ENCODE measurements at regions not wholly inside any gene's neighbourhood (a gene's known extent, or its start where the extent isn't known, plus 50 kb on each side); places are given as distances from the start of the nearest gene placed in this dataset.
"Not testable (repeated sequence)": the region's sequence is repeated elsewhere in the genome, so short reads cannot be mapped to it uniquely, and the experiment has no call there.

DNA sequence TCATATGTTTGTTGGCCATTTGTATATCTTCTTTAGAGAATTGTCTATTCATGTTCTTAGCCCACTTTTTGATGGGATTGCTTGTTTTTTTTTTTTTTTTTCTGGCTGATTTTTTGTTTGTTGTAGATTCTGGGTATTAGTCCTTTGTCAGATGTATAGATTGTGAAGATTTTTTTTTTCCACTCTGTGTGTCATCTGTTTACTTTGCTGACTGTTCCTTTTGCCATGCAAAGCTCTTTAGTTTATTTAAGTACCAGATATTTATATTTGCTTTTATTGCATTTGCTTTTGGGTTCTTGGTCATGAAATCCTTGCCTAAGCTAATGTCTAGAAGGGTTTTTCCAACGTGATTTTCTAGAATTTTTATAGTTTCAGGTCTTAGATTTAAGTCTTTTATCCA, 547.9 kb downstream of the TMEM135 start:
- H3K4me1 ChIP-seq (ENCODE audit: control insufficient read depth, insufficient read depth, low read length); H3K36me3 ChIP-seq (ENCODE audit: control insufficient read depth, insufficient read depth, low read length); DNase-seq; H3K9me3 ChIP-seq (ENCODE audit: control insufficient read depth, low read depth, low read length); H3K4me3 ChIP-seq (ENCODE audit: low read length); H3K27me3 ChIP-seq (ENCODE audit: control insufficient read depth, insufficient read depth, low read length); H3K27ac ChIP-seq (ENCODE audit: low read length): not testable (repeated sequence)
- no CpG with 5 or more reads among the region's 1 CpG for WGBS (ENCODE audit: insufficient coverage, low lambda C conversion rate)

DNA sequence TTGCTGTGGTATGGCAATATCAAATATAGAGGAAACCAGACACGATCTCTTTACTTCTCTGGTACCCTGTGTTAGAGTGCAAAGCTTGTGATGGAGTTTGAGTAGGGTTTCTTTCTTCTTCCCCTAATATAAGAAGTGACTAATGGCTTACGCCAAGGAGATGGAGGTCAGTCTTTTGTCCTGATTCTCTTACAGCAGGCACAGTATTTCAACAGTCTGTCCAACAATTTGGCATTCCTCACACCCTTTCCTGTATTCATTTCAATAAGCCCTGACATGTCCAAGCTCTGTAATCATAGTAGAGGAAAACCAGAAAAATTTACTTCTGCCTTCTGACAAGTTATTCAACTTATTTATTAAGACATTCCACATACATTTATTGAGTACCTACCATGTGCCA, 546.2 kb downstream of the TMEM135 start:
- Histone ChIP-seq H3K27ac (ENCODE audit: low read length) (no peak overlapping the region), H3K27me3 (ENCODE audit: control insufficient read depth, insufficient read depth, low read length) (no peaks in the 10 kb centered on the region), H3K9me3 (ENCODE audit: control insufficient read depth, low read depth, low read length) (no peaks in the 10 kb centered on the region), H3K36me3 (ENCODE audit: control insufficient read depth, insufficient read depth, low read length) (no peaks in the 10 kb centered on the region), H3K4me3 (ENCODE audit: low read length) (no peak overlapping the region), H3K4me1 (ENCODE audit: control insufficient read depth, insufficient read depth, low read length) (no peaks in the 10 kb centered on the region)
- WGBS (ENCODE audit: insufficient coverage, low lambda C conversion rate), result no CpG with 5 or more reads among the region's 2 CpGs
- no peak for DNase-seq

DNA sequence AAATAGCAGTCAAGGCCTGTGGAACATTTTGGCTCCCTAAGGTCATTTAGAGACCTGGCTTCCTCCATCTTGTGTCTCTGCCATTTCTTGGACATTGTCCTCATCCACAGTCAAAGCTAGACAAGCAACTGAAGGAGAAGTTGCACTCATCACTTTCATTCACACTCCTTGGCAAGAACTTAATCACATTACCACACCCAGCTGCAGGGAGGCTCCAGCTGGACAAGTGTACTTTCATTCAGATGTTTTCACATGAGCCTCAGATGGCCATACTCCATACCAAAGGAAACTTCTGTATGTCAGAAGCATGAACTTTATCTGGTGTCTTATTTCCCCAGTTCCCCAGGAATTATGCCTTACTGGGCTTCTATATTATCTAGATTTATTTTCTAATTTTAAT, 537.4 kb downstream of the TMEM135 start:
- Histone ChIP-seq H3K27me3 (ENCODE audit: control insufficient read depth, insufficient read depth, low read length) (no peaks in the 10 kb centered on the region), H3K9me3 (ENCODE audit: control insufficient read depth, low read depth, low read length) (no peaks in the 10 kb centered on the region), H3K36me3 (ENCODE audit: control insufficient read depth, insufficient read depth, low read length) (no peaks in the 10 kb centered on the region), H3K4me1 (ENCODE audit: control insufficient read depth, insufficient read depth, low read length) (no peaks in the 10 kb centered on the region), H3K27ac (ENCODE audit: low read length) (no peak overlapping the region), H3K4me3 (ENCODE audit: low read length) (no peak overlapping the region)
- DNase-seq, result no peak

DNA sequence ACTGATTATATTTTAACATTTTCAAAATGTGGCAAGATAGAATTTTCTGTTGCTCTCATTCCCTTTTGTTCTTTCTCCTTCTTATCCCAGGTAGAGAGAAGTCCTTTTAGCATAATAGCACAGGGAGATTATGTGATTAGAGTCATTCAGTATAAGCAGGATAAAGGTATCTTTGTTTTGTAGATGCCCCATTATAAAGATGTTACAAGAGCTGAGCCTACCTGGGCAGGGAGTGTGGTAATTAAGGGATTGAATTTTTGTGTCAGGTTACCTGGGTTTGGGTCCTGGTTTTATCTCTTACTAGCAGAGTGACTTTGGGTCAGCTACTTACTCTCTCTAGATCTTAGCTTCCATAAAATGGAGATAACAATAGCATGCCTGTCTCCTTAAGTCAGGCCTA, 536.5 kb downstream of the TMEM135 start:
- DNase-seq, result no peak
- no peaks in the 10 kb centered on the region for H3K36me3 ChIP-seq (ENCODE audit: control insufficient read depth, insufficient read depth, low read length)
- H3K4me3 ChIP-seq (ENCODE audit: low read length), result no peak overlapping the region
- no peaks in the 10 kb centered on the region for H3K9me3 ChIP-seq (ENCODE audit: control insufficient read depth, low read depth, low read length)
- no peak overlapping the region for H3K27ac ChIP-seq (ENCODE audit: low read length)
- no peaks in the 10 kb centered on the region for H3K27me3 ChIP-seq (ENCODE audit: control insufficient read depth, insufficient read depth, low read length)
- H3K4me1 ChIP-seq (ENCODE audit: control insufficient read depth, insufficient read depth, low read length), result no peaks in the 10 kb centered on the region

DNA sequence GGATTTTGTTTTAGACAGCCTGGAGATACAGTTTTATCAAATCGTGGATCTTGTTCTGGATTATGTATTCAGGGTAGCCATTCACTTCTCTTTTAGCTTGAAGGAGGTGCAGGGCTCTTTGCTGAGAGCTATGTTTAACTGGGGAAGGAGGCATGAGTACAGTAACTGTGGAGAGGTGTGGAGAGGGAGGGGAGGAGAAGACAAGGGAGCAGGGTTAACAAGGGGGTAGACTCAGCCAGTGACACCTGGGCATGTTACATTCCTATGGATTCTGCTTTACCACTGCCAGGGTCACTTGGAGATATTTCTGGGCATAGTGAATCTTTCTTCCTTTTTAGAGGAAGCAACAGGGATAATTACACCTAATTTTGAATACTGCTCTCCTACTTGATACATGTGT, 536.0 kb downstream of the TMEM135 start:
- whole genome bisulfite sequencing (ENCODE audit: insufficient coverage, low lambda C conversion rate), result no CpG with 5 or more reads among the region's 1 CpG

DNA sequence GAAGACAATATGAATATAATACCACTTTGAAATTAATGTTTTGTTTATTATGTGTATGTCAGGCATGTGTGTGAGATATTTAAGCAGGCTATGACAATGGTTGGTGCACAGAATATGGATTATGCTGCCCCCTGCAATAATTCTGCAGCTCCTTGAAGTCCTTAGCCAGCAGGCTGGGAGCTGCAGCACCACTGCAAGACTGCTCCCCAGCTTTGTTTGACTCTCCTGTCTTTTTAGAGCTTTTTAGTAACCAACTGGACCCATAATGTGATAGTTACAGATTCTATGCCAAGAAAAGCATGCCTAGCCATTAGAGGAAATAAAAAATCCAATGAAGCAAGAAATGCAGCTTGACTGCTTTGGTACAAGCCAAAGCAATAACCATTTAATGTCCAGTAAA, 535.1 kb downstream of the TMEM135 start:
- DNase-seq, result no peak
- no peak overlapping the region for H3K27ac ChIP-seq (ENCODE audit: low read length)

More for the DNA sequence above, 536.0 kb downstream of the TMEM135 start:
- Histone ChIP-seq H3K4me1 (ENCODE audit: control insufficient read depth, insufficient read depth, low read length) (no peaks in the 10 kb centered on the region), H3K9me3 (ENCODE audit: control insufficient read depth, low read depth, low read length) (no peaks in the 10 kb centered on the region), H3K4me3 (ENCODE audit: low read length) (no peak overlapping the region), H3K36me3 (ENCODE audit: control insufficient read depth, insufficient read depth, low read length) (no peaks in the 10 kb centered on the region), H3K27me3 (ENCODE audit: control insufficient read depth, insufficient read depth, low read length) (no peaks in the 10 kb centered on the region), H3K27ac (ENCODE audit: low read length) (no peak overlapping the region)
- DNase-seq, result no peak

DNA sequence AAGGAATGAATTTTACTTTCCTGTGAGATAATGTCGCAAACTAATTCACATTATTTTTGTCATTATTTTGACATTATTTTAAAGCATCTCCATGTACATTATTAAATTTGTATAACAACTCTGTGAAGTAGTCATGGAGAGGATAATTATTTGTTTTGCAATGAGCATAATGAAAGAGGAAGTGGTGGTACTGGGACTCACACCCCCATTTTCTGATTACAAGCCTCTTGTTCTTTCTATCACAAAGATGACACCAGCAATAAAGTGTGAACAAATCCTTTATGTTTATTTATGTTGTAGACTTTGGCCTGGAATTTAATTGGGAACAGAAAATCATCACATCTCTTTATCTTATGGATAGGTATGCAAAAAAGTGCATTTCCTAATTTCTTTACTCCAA, 522.6 kb downstream of the TMEM135 start:
- WGBS (ENCODE audit: insufficient coverage, low lambda C conversion rate), result 78% methylated on average over 1 of the region's 1 CpG
- Histone ChIP-seq H3K27me3 (ENCODE audit: control insufficient read depth, insufficient read depth, low read length) (no peaks in the 10 kb centered on the region), H3K27ac (ENCODE audit: low read length) (no peak overlapping the region), H3K4me3 (ENCODE audit: low read length) (no peak overlapping the region), H3K4me1 (ENCODE audit: control insufficient read depth, insufficient read depth, low read length) (no peaks in the 10 kb centered on the region), H3K9me3 (ENCODE audit: control insufficient read depth, low read depth, low read length) (no peaks in the 10 kb centered on the region), H3K36me3 (ENCODE audit: control insufficient read depth, insufficient read depth, low read length) (no peaks in the 10 kb centered on the region)
- DNase-seq, result no peak

More for the DNA sequence above, 535.1 kb downstream of the TMEM135 start:
- no peak overlapping the region for H3K4me3 ChIP-seq (ENCODE audit: low read length)
- no peaks in the 10 kb centered on the region for H3K4me1 ChIP-seq (ENCODE audit: control insufficient read depth, insufficient read depth, low read length)
- no peaks in the 10 kb centered on the region for H3K36me3 ChIP-seq (ENCODE audit: control insufficient read depth, insufficient read depth, low read length)
- H3K9me3 ChIP-seq (ENCODE audit: control insufficient read depth, low read depth, low read length), result no peaks in the 10 kb centered on the region
- no peaks in the 10 kb centered on the region for H3K27me3 ChIP-seq (ENCODE audit: control insufficient read depth, insufficient read depth, low read length)

DNA sequence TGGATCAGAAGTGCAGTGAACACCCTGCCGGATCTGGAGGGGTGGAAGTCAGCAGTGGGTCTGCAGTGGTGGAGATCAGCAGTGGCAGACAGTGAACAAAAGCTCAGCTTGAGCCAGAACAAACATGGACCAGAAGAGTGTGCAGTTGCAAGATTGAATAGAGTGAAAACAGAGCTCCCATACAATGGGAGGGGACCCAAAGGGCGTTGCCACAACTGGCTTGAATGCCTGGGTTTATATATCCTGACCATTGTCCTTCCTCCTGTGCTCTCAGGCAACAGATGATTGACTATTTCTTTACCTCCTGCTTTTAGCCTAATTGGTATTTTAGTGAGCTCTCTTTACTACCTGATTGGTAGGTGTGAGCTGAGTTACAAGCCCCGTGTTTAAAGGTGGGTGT, 522.1 kb downstream of the TMEM135 start:
- WGBS (ENCODE audit: insufficient coverage, low lambda C conversion rate), result no CpG with 5 or more reads among the region's 3 CpGs
- H3K27me3 ChIP-seq (ENCODE audit: control insufficient read depth, insufficient read depth, low read length); DNase-seq: not testable (repeated sequence)

DNA sequence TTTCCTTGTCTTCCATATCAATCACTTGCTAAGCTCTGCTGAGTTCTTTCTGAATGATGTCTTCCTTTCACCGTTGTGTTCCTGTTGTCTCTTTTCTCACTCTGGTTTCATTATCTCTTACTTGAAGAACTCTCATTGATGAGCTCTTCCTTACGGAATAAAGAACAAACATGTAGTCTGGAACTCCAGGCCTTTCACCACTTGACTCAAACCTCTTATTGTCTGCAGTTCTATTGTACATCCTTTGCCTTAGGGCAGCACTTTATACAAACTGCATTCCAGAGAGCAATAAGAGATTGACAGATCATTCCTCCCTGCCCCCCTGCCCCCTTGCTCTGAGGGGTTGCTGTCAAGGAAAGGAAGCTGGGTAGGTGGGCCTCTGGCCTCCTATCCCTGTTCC, 517.4 kb downstream of the TMEM135 start:
- 84% methylated on average over 2 of the region's 2 CpGs for WGBS (ENCODE audit: insufficient coverage, low lambda C conversion rate)
- Histone ChIP-seq H3K27ac (ENCODE audit: low read length) (no peak overlapping the region), H3K9me3 (ENCODE audit: control insufficient read depth, low read depth, low read length) (no peaks in the 10 kb centered on the region), H3K36me3 (ENCODE audit: control insufficient read depth, insufficient read depth, low read length) (no peaks in the 10 kb centered on the region), H3K4me3 (ENCODE audit: low read length) (no peak overlapping the region), H3K4me1 (ENCODE audit: control insufficient read depth, insufficient read depth, low read length) (no peaks in the 10 kb centered on the region), H3K27me3 (ENCODE audit: control insufficient read depth, insufficient read depth, low read length) (no peaks in the 10 kb centered on the region)
- no peak for DNase-seq

More for the DNA sequence above, 522.1 kb downstream of the TMEM135 start:
- H3K4me3 ChIP-seq (ENCODE audit: low read length); H3K9me3 ChIP-seq (ENCODE audit: control insufficient read depth, low read depth, low read length); H3K27ac ChIP-seq (ENCODE audit: low read length); H3K36me3 ChIP-seq (ENCODE audit: control insufficient read depth, insufficient read depth, low read length); H3K4me1 ChIP-seq (ENCODE audit: control insufficient read depth, insufficient read depth, low read length): not testable (repeated sequence)

DNA sequence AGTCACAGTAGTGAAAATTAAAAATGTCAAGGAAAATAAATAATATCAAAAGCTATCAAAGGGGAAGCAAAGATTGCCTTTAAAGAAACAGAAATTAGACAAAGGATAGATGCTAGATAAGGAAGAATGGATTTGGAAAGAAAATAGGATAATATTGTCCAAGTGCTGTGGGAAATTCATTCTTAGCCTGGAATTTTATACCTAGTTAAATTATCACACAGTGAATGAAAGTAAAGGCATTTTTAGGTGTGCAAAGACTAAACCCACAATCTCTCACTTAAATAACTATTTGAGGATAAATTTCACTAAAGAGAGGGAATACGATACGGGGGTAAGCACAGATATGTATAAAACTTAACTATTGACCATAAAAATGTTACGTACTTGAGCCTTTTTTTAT, 511.1 kb downstream of the TMEM135 start:
- Histone ChIP-seq H3K9me3 (ENCODE audit: control insufficient read depth, low read depth, low read length) (no peaks in the 10 kb centered on the region), H3K36me3 (ENCODE audit: control insufficient read depth, insufficient read depth, low read length) (no peaks in the 10 kb centered on the region), H3K4me3 (ENCODE audit: low read length) (no peak overlapping the region), H3K4me1 (ENCODE audit: control insufficient read depth, insufficient read depth, low read length) (no peaks in the 10 kb centered on the region), H3K27ac (ENCODE audit: low read length) (no peak overlapping the region), H3K27me3 (ENCODE audit: control insufficient read depth, insufficient read depth, low read length) (no peaks in the 10 kb centered on the region)
- DNase-seq, result no peak
- WGBS (ENCODE audit: insufficient coverage, low lambda C conversion rate), result 100% methylated on average over 3 of the region's 3 CpGs

DNA sequence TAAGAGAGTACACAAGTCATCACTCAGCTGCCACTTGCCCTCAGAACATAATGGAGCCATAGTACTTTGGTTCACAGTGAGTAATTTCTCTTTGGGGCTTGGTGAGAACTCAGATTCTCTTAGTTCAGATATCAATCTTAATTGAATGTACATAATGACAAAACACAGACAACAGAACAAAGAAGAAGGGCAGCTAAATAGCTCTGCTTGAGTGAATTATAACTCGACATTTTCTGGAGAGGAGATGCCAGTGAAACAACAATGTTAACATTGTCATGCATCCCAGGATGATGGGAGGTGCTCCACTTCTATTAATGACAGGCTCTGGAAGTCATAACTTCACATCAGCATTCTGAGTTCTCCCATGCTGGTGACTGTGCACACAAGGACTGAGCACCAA, 508.1 kb downstream of the TMEM135 start:
- DNase-seq, result no peak
- H3K27ac ChIP-seq (ENCODE audit: low read length), result no peak overlapping the region
- WGBS (ENCODE audit: insufficient coverage, low lambda C conversion rate), result no CpG with 5 or more reads among the region's 1 CpG

More for the DNA sequence above, 508.1 kb downstream of the TMEM135 start:
- no peak overlapping the region for H3K4me3 ChIP-seq (ENCODE audit: low read length)
- no peaks in the 10 kb centered on the region for H3K27me3 ChIP-seq (ENCODE audit: control insufficient read depth, insufficient read depth, low read length)
- no peaks in the 10 kb centered on the region for H3K36me3 ChIP-seq (ENCODE audit: control insufficient read depth, insufficient read depth, low read length)
- H3K4me1 ChIP-seq (ENCODE audit: control insufficient read depth, insufficient read depth, low read length), result no peaks in the 10 kb centered on the region
- H3K9me3 ChIP-seq (ENCODE audit: control insufficient read depth, low read depth, low read length), result no peaks in the 10 kb centered on the region

Data from large intestine (tissue), 3 donors.